ENCODE measurements at regions not wholly inside any gene's neighbourhood (a gene's known extent, or its start where the extent isn't known, plus 50 kb on each side); places are given as distances from the start of the nearest gene placed in this dataset.

DNA sequence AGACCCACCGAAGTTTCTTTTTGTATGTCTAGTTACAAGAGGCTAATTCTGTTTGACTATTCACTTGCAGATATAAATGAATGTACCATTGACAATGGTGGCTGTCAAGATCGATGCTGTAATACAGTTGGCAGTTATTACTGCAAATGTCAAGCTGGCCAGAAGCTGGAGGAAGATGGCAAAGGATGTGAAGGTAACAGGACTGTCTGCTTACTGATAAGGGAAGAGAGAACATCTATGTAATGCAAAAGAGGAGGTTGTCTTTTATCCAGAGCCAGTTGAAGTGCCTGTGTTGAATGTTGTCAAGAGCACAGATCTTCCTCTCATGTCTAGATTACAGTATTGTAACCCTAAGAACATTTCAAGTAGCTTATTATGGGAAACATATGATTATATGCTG, 549.5 kb upstream of the GOLIM4 start:
- H3K4me2 ChIP-seq (ENCODE audit: low read length) = no peak overlapping the region
- Mint-ChIP-seq H3K9me3 (ENCODE audit: unreplicated experiment) (no peaks in the 10 kb centered on the region), H3K27ac (ENCODE audit: unreplicated experiment) (no peak overlapping the region), H3K27me3 (ENCODE audit: low read depth, unreplicated experiment) (no peaks in the 10 kb centered on the region), H3K36me3 (ENCODE audit: low read depth, unreplicated experiment) (no peaks in the 10 kb centered on the region), H3K4me3 (ENCODE audit: unreplicated experiment) (no peak overlapping the region), H3K4me1 (ENCODE audit: low read depth, unreplicated experiment) (no peaks in the 10 kb centered on the region)
- no peaks in the 10 kb centered on the region for H3K27me3 ChIP-seq (ENCODE audit: insufficient read depth, low read length)
- DNase-seq (ENCODE audit: low read depth) = no peak
- FAIRE-seq = no peak
- H3K79me2 ChIP-seq (ENCODE audit: insufficient read depth, low read length) = no peaks in the 10 kb centered on the region
- H3K9ac ChIP-seq (ENCODE audit: low read length) = no peak overlapping the region
- TF ChIP-seq, protein P1, sequence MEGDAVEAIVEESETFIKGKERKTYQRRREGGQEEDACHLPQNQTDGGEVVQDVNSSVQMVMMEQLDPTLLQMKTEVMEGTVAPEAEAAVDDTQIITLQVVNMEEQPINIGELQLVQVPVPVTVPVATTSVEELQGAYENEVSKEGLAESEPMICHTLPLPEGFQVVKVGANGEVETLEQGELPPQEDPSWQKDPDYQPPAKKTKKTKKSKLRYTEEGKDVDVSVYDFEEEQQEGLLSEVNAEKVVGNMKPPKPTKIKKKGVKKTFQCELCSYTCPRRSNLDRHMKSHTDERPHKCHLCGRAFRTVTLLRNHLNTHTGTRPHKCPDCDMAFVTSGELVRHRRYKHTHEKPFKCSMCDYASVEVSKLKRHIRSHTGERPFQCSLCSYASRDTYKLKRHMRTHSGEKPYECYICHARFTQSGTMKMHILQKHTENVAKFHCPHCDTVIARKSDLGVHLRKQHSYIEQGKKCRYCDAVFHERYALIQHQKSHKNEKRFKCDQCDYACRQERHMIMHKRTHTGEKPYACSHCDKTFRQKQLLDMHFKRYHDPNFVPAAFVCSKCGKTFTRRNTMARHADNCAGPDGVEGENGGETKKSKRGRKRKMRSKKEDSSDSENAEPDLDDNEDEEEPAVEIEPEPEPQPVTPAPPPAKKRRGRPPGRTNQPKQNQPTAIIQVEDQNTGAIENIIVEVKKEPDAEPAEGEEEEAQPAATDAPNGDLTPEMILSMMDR (IDR thresholded peaks at IDR 0.05; ENCODE audit: insufficient read depth, low read depth, low read length) = no peak
- no peak for TF ChIP-seq EZH2 (IDR thresholded peaks at IDR 0.05; ENCODE audit: insufficient read depth, low read length)
- no peak overlapping the region for H2AFZ ChIP-seq (ENCODE audit: low read depth, low read length)
- H3K27ac ChIP-seq (ENCODE audit: low read depth, low read length) = no peak overlapping the region
- no peaks in the 10 kb centered on the region for H3K4me1 ChIP-seq (ENCODE audit: insufficient read depth, low read length)
- H3K4me3 ChIP-seq (ENCODE audit: insufficient read depth, low read depth, low read length) = no peak overlapping the region
- no peaks in the 10 kb centered on the region for H3K9me3 ChIP-seq (ENCODE audit: insufficient read depth, low read depth, low read length)
- H4K20me1 ChIP-seq (ENCODE audit: insufficient read depth, low read length) = no peaks in the 10 kb centered on the region
- H3K36me3 ChIP-seq (ENCODE audit: insufficient read depth, low read length) = no peaks in the 10 kb centered on the region

DNA sequence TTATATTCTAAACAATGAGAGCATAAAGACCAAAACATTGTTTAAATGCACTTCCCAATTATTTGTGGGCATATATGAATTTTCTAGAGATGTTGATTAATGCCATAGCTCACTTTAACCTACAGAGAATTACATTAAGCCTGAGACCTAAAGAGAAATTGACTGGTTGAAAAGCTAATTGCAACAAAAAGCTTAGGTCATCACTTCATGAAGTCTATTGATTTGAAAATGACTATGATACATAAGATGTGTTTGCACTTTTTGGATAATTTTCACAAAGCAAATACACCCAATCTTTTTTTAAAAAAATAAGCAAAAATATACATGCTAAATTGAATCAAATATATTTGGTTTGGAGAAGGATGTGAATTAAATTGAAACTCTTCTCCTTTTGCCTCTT, 532.8 kb upstream of the GOLIM4 start:
- Mint-ChIP-seq H3K27ac (ENCODE audit: unreplicated experiment) (no peak overlapping the region), H3K4me1 (ENCODE audit: low read depth, unreplicated experiment) (no peaks in the 10 kb centered on the region), H3K27me3 (ENCODE audit: low read depth, unreplicated experiment) (no peaks in the 10 kb centered on the region), H3K36me3 (ENCODE audit: low read depth, unreplicated experiment) (no peaks in the 10 kb centered on the region), H3K9me3 (ENCODE audit: unreplicated experiment) (no peaks in the 10 kb centered on the region), H3K4me3 (ENCODE audit: unreplicated experiment) (no peak overlapping the region)
- H3K27me3 ChIP-seq (ENCODE audit: insufficient read depth, low read length) = no peaks in the 10 kb centered on the region
- H3K79me2 ChIP-seq (ENCODE audit: insufficient read depth, low read length) = no peaks in the 10 kb centered on the region
- H3K9ac ChIP-seq (ENCODE audit: low read length) = no peak overlapping the region
- no peak for TF ChIP-seq EZH2 (IDR thresholded peaks at IDR 0.05; ENCODE audit: insufficient read depth, low read length)
- TF ChIP-seq, protein P1 (IDR thresholded peaks at IDR 0.05; ENCODE audit: insufficient read depth, low read depth, low read length) = no peak
- no peaks in the 10 kb centered on the region for H4K20me1 ChIP-seq (ENCODE audit: insufficient read depth, low read length)
- H3K36me3 ChIP-seq (ENCODE audit: insufficient read depth, low read length) = no peaks in the 10 kb centered on the region
- H3K4me3 ChIP-seq (ENCODE audit: insufficient read depth, low read depth, low read length) = no peak overlapping the region
- FAIRE-seq (no peak), DNase-seq (ENCODE audit: low read depth) (no peak)
- H3K27ac ChIP-seq (ENCODE audit: low read depth, low read length) = no peak overlapping the region
- no peak overlapping the region for H3K4me2 ChIP-seq (ENCODE audit: low read length)
- H3K4me1 ChIP-seq (ENCODE audit: insufficient read depth, low read length) = no peaks in the 10 kb centered on the region
- H3K9me3 ChIP-seq (ENCODE audit: insufficient read depth, low read depth, low read length) = no peaks in the 10 kb centered on the region
- H2AFZ ChIP-seq (ENCODE audit: low read depth, low read length) = no peak overlapping the region

DNA sequence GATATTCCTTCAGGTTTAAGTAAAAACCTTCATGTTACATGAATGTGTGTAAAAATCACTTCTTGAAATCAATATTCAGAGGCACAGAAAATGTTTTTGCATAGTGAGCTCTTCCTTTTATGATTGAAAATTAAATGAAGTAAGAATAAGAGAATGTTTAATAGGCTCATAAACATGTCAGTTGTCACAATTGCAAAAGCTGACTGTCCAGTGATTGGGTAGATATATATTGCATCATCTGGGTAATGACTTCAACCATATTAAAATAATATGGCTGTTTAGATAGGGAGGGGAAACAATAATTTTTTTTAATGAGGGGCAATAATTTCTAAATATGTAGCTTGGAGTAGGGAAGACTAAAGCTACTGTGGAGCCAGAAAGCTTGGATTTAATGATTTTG, 529.8 kb upstream of the GOLIM4 start:
- no peak overlapping the region for H3K4me3 Mint-ChIP-seq (ENCODE audit: unreplicated experiment)
- H3K27ac Mint-ChIP-seq (ENCODE audit: unreplicated experiment) = no peak overlapping the region
- H3K27ac ChIP-seq (ENCODE audit: low read depth, low read length) = no peak overlapping the region

More for the DNA sequence above, 529.8 kb upstream of the GOLIM4 start:
- DNase-seq (ENCODE audit: low read depth) = no peak
- Mint-ChIP-seq H3K27me3 (ENCODE audit: low read depth, unreplicated experiment) (no peaks in the 10 kb centered on the region), H3K9me3 (ENCODE audit: unreplicated experiment) (no peaks in the 10 kb centered on the region), H3K4me1 (ENCODE audit: low read depth, unreplicated experiment) (no peaks in the 10 kb centered on the region), H3K36me3 (ENCODE audit: low read depth, unreplicated experiment) (no peaks in the 10 kb centered on the region)
- Histone ChIP-seq H3K9ac (ENCODE audit: low read length) (no peak overlapping the region), H3K36me3 (ENCODE audit: insufficient read depth, low read length) (no peaks in the 10 kb centered on the region), H3K4me3 (ENCODE audit: insufficient read depth, low read depth, low read length) (no peak overlapping the region), H3K79me2 (ENCODE audit: insufficient read depth, low read length) (no peaks in the 10 kb centered on the region), H3K27me3 (ENCODE audit: insufficient read depth, low read length) (no peaks in the 10 kb centered on the region), H3K4me1 (ENCODE audit: insufficient read depth, low read length) (no peaks in the 10 kb centered on the region), H4K20me1 (ENCODE audit: insufficient read depth, low read length) (no peaks in the 10 kb centered on the region), H2AFZ (ENCODE audit: low read depth, low read length) (no peak overlapping the region), H3K4me2 (ENCODE audit: low read length) (no peak overlapping the region), H3K9me3 (ENCODE audit: insufficient read depth, low read depth, low read length) (no peaks in the 10 kb centered on the region)
- no peak for FAIRE-seq
- TF ChIP-seq EZH2 (IDR thresholded peaks at IDR 0.05; ENCODE audit: insufficient read depth, low read length) = no peak
